ENCODE measurements at regions not wholly inside any gene's neighbourhood (a gene's known extent, or its start where the extent isn't known, plus 50 kb on each side); places are given as distances from the start of the nearest gene placed in this dataset.
"Not testable (repeated sequence)": the region's sequence is repeated elsewhere in the genome, so short reads cannot be mapped to it uniquely, and the experiment has no call there.

DNA sequence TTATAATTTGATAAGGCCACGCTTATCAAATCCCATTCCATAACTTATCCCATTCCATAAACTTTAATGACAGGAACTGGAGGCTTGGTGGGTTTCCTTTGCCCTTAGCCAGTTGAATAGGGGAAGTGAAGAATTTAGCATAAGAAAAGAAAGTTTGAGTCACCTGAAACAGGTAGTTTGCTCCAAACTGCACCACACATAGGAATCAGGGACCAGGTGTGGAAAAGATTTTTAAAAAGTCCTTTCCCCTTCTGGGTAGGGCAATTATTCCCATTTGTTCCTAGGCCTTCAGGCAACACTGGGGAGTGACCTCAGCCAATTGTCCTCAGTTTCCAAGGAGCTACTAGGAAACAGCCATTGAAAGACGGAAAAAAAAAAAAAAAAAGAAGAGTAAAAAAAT, 525.7 kb upstream of the CNTN5 start:
- H3K27ac ChIP-seq: no peak overlapping the region
- TF ChIP-seq, protein P1, sequence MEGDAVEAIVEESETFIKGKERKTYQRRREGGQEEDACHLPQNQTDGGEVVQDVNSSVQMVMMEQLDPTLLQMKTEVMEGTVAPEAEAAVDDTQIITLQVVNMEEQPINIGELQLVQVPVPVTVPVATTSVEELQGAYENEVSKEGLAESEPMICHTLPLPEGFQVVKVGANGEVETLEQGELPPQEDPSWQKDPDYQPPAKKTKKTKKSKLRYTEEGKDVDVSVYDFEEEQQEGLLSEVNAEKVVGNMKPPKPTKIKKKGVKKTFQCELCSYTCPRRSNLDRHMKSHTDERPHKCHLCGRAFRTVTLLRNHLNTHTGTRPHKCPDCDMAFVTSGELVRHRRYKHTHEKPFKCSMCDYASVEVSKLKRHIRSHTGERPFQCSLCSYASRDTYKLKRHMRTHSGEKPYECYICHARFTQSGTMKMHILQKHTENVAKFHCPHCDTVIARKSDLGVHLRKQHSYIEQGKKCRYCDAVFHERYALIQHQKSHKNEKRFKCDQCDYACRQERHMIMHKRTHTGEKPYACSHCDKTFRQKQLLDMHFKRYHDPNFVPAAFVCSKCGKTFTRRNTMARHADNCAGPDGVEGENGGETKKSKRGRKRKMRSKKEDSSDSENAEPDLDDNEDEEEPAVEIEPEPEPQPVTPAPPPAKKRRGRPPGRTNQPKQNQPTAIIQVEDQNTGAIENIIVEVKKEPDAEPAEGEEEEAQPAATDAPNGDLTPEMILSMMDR (conservative IDR thresholded peaks at IDR 0.05): no peak

DNA sequence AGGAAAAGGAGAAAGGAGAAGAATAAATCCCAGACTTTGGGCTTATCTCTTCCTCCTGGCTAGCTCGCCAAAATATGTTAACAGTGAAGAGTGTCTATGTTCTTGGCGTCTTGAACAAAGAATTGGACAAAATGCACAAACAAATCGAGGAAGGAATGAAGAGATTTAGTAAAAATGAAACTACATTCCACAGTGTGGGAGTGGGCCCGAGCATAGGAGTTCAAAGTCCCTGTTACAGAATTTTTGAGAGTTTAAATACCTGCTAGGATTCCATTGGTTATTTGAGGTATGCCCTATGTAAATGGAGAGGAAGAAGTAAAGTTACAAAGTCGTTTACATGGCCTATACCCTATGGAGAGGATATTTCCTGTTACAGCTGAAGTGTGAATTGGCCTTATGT, 525.1 kb upstream of the CNTN5 start:
- TF ChIP-seq, protein P1 (conservative IDR thresholded peaks at IDR 0.05): no peak
- no peak overlapping the region for H3K27ac ChIP-seq

DNA sequence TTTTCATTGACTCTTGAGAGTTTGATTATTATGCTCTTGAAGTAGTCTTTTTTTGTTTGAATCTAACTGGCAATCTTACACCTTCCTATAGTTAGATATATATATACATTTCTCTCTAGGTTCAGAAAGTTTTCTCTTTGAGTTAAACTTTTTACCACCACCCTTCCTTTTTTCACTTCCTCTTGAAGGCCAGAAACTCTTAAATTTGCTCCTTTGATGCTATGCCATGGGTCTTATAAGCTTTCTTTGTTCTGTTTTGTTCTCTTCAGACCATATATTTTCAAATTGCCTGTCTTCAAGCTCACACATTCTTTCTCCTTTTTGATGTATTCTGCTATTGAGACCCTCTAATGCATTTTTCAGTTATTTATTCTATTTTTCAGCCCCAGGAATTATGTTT, 513.5 kb upstream of the CNTN5 start:
- no peak overlapping the region for H3K27ac ChIP-seq
- TF ChIP-seq, protein P1 (conservative IDR thresholded peaks at IDR 0.05): no peak

DNA sequence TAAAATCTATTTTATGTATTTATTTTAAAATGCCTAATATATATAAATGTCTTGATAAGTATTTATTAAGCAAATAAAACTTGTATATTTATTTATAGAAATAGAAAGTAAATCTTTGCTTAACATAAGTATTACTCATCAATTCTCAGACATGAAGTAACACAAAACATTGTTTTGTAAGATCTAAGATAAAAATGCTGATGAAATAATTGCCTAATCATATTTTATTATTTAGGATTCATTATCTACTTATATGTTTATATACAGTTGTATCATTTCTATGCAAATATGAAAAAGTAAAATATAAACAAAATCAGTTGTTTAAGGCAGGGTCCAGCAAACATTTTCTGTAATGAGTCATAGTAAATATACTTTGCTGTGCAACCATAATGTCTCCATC, 507.8 kb upstream of the CNTN5 start:
- H3K27ac ChIP-seq: no peak overlapping the region
- TF ChIP-seq, protein P1 (conservative IDR thresholded peaks at IDR 0.05): no peak

DNA sequence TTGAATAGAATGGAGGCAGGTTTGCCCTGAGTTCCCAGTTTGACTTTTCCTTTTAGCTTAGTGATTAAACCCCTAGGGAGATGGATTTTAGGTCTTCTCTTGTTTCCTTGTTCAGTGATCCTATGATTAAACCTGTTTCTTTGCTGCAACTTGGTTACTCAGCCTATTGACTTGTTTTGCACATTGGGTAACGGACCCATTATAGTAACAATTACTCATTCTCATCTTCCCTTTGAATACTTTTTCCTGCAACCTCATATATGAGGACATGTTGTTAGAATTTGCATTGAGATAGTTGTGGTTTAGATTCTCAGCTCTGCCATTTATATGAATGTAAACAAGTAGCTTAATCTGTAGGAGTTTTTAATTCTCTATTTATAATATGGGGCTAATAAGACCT, 489.2 kb upstream of the CNTN5 start:
- TF ChIP-seq, protein P1 (conservative IDR thresholded peaks at IDR 0.05): no peak
- H3K27ac ChIP-seq: no peak overlapping the region

DNA sequence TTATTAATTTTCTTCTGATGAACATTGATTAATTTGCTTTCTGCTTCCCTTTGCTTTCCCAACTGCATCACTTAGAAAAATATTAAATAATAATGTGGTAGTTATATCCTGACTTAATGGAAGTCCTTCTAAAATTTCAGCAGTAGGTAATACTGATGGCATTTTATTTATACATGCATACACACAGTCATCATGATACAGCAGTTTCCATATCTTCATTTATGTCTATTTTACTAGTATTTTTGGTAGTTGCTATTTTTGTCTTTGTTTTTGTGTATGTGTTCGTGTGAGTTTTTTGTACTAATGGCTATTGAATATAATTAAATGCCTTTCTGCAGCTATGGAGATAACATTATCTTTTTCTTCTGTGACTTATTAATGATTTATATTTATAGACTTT, 484.7 kb upstream of the CNTN5 start:
- H3K27ac ChIP-seq: no peak overlapping the region
- TF ChIP-seq, protein P1 (conservative IDR thresholded peaks at IDR 0.05): no peak

DNA sequence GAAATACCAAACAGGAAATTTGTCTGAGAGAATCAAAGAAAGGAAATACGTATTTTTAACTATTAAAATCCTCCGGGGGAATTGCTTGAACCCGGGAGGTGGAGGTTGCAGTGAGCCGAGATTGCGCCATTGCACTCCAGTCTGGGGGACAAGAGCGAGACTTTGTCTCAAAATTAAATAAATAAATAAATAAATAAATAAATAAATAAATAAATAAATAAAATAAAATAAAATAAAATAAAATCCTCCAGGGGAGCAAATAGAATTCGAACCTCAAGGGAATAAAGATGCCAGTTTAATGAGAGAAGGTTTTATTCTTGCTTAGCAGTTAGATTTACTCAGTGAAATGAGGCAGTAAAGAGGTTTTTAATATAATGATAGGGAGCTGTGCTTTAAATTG, 482.4 kb upstream of the CNTN5 start:
- not testable (repeated sequence) for H3K27ac ChIP-seq

DNA sequence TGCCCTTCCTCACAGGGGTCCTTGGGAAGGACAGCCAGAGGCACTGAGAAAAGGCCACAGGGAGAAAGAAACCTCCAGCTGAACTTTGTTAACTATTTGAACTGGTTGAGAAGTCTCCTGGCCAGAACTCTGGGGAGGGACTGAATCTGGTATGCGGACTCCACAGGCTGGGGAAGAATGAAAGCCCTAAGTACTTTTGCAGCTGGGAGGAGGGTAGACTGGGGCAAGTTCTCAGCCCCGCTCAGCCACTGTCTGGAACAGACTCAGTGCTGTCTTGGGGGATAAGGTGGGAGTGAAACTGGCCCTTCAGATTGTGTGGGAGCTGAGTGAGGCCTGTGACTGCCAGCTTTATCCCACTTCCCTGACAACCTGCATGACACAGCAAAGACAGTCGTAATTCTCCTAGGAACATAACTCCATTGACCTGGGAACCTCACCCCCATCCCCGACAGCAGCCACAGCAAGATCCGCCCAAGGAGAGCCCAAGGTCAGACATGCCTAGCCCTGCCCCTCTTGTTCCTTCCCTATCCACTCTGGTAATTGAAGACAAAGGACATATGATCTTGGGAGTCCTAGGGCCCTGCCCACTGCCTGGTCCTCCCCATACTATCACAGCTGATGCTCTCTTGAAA, 475.1 kb upstream of the CNTN5 start:
- H3K27ac ChIP-seq: no peak overlapping the region
- TF ChIP-seq, protein P1 (conservative IDR thresholded peaks at IDR 0.05): no peak
